Stimulated activated naive CD4-positive, alpha-beta T cell (primary cell): ENCODE measurements at regions not wholly inside any gene's neighbourhood (a gene's known extent, or its start where the extent isn't known, plus 50 kb on each side); places are given as distances from the start of the nearest gene placed in this dataset.
"Not testable (repeated sequence)": the region's sequence is repeated elsewhere in the genome, so short reads cannot be mapped to it uniquely, and the experiment has no call there.

Experiments
- DNase-seq, 6 experiments: peaks; one replicate each; lab custom pipeline; 2025; lab: John Stamatoyannopoulos, UW

DNA sequence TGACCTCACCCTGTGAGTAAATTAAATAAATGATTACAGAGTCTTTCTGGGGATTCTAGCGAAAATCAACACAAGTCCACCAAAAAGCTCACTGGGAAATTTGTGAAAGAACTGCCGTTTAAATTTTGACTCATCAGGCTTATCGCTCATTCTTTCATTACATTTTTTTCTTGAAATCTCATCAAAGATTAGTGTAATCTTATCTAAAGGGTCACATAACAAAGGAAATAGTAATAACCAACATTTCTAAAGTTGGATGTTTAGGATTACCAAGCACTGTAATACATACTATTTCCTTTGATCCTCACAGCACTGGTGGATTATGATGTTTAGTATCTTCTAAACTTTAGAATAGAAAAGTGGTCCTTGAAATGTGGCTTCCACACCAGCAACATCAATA lies 111.1 kb upstream of the CBLB start:
- DNase-seq, result no peak

DNA sequence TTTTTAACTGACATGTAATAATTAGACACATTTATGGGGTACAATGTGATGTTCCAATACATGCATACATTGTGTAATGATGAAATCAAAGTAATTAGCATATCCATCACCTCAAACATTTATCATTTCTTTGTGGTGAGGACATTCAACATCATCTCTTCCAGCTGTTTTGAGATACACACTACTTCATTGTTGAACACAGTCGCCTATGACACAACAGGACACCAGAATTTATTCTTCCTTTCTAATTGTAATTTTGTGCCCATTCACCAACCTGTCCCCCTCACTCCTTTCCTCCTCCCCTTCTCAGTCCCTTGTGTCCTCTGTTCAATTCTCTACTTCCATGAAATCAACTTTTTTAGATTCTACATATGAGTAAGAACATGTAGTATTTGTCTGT lies 113.4 kb upstream of the CBLB start:
- no peak for DNase-seq

DNA sequence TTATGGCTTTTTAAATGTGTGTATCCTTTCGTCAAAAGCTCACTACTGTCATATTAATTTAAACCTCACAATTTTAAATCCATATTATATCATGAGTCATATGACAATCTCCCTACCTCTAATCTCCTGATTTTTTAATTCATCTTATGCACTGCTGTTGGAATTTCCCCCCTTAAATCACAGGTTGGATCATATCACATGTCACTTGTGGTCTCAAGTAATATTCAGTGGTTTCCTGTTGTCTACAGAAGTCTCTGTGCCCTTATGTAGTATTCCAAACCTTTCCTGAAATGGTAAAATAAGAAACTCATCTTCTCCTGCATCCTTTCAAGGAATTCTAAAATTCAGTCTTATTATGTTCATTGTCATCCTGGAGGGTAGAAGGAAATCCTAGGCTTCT lies 116.0 kb upstream of the CBLB start:
- peak in 1 of 6 experiments; percentile 4 for DNase-seq

DNA sequence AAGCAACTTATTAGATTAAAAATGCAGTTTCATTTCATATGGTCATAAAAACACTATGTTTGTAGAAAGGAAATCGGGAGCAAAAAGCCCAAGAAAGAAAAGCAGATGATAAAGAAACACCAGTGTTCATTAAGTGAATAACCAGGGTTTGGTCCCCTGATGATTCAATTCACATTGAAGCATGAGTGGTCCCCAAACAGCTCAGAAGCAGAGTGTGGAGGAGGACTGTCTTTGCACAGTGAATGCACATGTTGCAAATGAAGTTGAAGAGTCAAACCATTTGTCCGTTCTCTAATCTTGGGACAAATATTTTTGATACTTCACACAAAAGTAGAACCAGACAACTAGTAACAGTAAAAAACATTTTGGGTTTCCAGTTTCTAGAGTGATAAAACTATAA lies 117.5 kb upstream of the CBLB start:
- not testable (repeated sequence) for DNase-seq

DNA sequence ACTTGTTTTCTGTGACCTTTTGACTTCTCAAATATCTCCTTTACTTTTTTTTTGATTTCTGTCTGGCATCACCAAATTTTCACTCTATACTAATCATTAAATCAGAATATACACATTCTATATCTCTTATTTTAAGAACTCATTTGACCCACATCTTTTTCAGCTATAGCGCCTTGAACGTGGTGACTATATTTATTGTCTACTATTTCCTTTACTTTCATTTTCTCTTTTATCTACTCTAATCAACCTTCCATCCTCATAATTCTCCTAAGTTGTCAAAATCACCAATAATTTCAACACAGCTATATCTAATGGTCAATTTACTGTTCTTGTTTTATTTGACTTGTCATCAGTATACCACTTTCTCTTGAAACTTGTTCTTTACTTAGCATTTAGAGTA lies 119.0 kb upstream of the CBLB start:
- no peak for DNase-seq

DNA sequence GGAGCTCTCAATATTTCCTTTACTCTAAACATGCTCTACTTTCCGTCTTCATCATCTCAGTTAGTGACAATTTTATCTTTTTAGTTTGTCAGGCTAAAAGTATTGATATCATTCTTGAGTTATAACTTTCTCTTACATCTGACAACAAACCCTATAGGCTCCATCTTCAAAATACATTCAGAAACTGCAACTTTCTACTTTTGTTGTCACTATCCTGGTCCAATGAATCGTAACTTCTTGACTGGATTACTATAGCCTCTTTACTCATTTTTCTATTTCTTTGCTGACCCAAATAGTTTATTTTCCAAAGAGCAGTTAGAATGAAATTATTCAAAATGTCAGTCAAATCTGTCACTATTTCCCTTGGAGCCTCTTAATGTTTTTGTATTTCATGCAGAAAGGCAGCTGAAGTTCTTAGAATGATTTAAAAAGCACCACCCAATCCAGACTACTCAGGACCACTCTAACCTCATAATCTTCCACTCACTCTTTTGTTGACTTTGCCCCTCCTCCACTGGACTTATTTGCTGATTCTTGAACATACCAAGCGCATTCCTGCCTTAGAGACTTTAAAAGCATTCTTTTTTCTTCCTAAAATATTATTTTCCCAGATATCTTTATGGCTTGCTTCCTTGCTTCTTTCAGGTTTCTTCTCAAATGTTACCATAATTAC lies 119.9 kb upstream of the CBLB start:
- no peak for DNase-seq

DNA sequence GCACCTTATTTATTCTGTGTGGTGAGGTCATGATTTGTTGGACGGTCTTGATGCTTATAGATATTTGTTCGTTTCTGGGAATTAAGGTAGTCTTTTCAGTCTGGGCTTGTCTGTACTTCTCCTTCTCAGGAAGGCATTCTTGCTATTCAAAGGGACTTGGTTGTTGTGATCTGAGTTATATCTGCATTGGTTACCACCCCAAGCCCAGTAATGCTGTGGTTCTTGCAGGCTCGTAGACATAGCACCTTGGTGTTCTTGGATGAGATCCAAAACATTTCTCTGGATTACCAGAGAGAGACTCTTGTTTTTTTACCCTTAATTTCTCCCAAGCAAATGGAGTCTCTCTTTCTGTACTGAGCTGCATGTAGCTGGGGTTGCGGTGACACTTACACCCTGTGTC lies 128.0 kb upstream of the CBLB start:
- DNase-seq, result no peak

DNA sequence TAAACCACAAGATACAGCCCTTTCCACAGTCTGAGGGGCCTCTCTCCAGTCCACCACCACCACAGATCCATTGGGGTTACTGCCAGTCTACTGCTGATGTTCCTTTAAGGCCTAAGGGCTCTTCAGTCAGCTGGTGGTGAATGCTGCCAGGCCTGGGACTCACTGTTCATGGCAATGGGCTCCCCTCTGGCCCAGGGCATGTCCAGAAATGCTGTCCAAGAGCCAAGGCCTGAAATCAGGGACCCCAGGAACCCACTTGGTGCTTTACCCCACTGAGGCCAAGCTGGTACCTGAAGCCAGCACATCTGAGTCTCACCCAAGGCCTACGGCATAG lies 128.6 kb upstream of the CBLB start:
- no peak for DNase-seq

DNA sequence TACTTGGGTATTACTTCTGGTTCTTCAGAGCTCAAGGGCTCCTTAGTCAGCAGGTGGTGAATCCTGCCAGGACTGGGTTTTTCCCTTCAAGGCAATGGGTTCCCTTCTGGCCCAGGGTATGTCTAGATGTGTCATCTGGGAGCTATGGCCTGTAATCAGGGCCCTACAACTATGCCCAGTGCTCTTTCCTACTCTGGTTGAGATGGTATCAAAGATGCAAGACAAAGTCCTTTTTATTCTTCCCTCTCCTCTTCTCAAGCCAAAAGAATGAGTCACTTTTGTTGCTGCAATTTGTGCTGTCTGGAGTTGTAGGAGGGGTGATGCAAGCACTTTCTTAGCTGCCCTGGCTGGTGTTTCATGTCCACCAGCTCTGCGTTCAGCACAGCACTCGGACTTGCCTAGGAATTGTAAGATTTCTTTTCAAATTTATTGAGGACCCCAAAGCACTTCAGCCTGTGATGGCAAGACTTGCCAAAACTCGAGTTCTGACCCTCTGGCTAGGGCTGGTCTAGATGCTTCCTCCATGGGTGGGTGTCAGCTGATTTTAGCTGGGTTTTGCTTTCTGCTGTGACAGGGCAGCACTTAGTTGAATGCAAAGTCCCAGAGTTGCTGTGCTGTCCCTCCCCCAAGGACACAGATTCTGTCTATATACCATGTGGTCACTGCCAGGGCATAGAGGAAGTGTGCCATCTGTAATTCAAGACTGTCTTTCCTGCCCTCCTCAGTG lies 129.2 kb upstream of the CBLB start:
- DNase-seq, result no peak

DNA sequence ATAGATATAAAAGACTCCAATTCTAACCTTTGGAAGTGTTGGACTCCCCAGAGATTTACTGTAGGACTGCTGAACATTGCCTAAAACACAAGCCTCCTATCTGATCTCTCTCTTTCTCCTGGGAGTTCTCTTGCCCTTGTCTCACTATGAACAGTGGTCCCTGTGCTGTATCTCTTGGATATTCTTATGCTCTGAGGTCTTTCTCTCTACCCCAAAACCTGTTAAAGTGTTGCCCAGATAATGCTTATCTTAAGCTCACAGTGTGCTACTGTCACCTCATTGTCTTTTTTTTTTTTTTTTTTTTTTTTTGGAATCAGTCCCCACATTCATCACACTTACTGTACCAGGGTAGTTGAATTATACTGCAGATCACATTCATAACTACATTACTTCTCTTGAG lies 131.0 kb upstream of the CBLB start:
- no peak for DNase-seq

DNA sequence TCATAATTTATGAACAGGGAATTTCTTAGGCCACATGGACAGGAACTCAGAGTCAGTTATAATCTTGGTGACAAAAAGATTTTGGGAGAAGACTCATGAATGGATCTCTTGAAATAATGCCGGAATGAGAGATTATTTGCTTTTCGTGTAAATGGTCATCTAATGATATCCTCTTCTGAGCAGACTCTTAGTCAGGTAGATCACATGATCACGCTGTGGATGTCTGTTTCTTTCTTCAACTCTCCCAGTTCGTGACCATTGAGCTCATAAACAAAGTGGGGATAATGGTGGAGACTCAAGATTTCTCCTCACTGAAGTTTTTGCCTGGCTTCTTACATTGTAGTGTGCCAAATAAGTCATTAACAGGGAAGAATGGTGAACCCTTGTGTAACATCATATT lies 133.1 kb upstream of the CBLB start:
- no peak for DNase-seq

DNA sequence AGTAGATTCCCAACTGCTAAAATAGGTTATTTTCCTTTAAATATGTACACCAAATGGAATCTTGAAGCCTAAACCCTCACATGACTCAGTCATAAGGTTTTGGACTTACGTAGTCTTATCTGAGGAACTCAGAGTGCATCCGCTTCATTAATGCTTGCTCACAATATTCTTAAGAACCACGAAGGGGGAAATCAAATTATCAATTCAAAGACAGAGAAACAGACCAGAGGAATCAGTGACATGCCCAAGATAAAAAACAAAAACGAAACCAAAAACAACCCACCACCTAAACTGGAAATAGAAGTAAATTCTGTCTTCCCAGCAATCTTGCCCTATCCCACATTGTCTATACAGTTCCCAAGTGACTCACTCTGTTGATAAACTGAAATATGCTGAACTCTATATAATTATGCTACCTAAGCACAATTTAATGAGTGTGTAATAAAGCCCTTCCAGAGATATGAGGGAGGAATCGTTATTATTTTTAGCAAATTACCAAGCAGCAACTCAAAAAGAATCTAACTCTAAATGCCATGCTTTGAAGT lies 135.4 kb upstream of the CBLB start:
- DNase-seq, result no peak

DNA sequence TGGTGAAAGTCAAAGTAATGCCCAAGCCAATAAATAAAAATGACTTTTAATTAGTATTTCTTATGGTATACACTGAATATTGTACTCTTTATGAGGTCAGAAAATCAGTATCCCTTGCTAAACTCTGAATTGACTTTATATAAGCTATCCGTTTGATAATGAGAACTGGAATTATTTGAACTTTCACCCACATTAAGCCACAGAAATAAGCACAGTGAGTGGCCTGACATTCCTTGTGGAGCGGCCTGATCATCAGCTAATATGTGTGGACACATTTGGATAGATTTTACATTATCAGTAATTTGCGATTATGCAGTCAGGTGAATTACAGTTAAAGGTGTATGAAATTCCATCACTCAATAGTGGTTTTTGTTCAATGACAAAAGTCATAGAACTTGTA lies 136.0 kb upstream of the CBLB start:
- DNase-seq, result no peak

DNA sequence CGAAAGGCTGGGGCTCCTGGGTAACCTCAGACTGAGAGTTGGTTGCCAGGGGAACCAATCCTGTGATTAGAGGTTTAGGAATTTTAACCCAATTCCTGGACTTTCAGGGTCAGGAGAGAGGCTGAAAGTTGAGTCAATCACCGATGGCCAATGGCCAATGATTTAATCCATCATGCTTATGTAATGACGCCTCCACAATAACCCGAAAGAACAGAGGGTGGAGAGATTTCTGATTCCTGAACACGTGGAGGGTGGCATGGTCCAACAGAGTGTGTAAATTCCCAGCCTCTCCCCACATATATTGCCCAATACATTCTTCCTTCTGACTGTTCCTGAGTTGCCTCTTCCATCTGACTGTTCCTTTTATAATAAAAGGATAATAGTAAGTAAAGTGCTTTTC lies 137.2 kb upstream of the CBLB start:
- no peak for DNase-seq

DNA sequence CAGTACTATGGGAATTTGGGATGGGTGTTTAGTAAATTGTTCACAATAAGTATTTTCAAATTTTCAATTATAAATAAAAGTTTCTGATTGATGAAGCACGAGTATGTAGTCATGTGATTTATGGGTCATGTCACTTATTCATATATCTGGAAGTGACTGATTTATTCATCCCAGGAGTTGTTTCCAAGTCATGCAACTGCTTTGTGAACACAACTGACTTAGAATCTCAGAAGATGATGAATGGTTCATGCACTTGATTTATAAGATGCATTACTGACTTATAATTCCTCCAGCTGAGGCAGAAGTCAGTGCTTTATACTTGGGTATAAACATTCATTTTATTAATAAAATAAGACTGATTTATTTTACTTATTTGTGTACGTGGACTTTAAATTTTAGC lies 137.8 kb upstream of the CBLB start:
- no peak for DNase-seq

DNA sequence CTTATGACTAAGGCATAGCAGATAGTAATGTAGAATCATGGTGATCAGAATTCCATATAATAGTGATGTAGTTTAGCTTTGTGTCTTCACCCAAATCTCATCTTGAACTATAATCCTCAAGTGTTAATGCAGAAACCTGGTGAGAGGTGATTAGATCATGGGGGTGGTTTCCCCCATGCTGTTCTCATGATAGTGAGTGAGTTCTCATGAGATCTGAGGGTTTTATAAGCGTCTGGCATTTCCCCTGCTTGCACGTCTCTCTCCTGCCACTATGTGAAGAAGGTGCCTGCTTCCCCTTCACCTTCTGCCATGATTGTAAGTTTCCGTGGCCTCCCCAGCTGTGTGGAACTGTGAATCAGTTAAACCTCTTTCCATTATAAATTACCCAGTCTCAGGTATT lies 138.7 kb upstream of the CBLB start:
- no peak for DNase-seq

DNA sequence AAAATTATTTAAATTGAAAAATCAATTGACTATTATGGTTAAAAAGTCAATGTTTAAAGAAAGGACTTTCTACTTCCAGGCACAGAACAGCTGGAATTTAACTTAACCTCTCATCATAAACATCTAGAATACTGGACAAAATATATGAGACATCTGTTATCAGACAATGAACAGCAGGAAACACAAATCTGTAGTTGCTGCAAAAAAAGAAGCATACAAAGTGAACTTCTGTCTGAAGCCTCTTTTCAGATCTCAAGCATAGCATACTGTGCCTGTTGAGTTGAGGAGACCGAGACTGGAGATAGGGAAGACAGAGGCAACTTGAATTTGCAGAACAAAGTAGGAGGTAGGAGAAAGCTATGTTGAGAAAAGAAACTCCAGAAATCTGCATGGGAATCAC lies 140.0 kb upstream of the CBLB start:
- no peak for DNase-seq

DNA sequence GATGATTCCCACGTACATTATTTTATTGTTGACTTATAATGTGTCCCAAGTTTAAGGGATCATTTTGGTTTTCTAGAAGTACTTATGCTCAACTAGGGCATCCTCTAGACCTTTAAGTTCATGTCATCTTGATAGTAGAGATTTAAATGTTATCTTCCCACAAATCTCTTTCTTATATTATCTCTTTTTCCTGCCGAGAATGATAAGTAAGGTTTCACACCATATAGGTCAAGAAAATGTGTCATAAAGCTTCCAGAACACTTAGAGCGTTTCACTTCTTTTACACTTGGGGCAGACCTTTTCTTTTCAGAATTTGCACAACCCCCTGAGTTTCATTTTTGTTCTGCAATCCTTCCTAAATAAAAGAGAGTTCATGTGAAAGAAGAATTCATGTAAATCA lies 142.0 kb upstream of the CBLB start:
- DNase-seq, result no peak

DNA sequence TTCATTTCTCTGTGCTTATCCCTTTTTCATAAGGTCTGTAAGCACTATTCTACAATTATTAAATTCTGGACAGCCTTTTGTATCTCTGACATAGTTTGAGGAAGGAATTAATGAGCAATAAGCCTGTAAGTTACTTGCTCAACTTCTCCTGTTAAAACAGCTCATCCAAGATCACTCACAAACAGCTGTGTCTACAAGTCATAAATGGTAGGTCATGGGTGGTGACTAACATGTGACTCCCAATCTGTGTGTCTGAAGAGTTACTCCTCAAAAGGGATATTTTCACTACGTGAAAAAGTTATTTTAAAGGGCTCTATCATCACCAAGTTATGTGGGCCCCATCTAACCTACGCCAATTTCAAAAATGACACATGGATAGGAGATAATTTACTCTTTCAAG lies 145.2 kb upstream of the CBLB start:
- DNase-seq, result no peak

DNA sequence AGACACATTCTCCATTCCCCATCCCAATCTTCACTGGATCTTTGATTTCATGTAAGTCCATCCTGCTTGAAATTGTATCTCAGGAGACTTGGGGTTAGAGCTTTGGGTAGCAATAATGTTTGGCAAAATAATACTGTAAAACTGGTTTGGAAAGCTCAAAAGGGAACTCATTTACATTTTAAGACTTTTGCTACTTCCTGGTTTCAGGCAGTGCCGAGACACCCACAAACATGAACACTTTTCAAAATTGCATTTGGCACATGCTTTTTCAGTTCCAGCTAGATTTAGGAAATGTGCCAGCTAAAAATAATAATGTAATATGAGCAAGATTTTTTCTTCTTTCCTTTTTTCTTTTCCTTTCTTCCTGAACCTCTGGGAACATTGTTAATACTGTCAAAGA lies 145.7 kb upstream of the CBLB start:
- DNase-seq, result no peak

DNA sequence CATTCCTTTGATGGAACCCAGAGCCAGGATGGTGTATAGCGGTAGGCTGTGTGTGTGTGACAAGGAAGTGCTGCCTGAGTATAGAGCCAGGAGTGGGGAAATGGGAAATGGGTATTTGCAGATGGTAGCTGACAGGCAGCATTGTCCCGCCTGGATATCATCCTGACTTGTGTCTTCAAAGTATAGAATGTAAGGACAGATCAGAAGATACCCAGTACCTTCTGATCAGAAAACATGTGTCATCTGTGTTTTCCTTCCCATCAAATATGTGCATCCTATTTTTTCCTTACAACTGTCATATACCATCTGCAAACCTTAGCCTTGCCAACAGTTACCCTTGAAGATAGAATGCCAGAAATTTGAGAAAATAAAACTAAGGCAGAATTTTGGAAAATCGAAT lies 146.2 kb upstream of the CBLB start:
- no peak for DNase-seq

DNA sequence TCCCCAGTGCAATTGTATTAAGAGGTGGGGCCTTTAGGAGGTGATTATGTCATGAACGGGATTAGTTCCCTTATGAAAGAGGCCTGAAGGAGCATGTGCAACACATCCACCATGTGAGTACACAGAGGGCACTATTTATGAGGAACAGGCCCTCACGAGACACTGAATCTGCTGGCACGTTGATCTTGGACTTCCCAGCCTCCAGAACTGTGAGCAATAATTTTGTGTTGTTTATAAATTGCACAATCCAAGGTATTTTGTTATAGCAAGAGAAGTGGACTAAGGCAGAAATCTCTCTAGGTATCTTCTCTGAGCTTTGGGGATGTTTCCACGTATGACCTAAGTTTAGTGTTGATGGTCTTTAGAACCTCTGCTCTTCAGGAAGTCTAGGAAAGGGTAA lies 149.3 kb upstream of the CBLB start:
- no peak for DNase-seq

DNA sequence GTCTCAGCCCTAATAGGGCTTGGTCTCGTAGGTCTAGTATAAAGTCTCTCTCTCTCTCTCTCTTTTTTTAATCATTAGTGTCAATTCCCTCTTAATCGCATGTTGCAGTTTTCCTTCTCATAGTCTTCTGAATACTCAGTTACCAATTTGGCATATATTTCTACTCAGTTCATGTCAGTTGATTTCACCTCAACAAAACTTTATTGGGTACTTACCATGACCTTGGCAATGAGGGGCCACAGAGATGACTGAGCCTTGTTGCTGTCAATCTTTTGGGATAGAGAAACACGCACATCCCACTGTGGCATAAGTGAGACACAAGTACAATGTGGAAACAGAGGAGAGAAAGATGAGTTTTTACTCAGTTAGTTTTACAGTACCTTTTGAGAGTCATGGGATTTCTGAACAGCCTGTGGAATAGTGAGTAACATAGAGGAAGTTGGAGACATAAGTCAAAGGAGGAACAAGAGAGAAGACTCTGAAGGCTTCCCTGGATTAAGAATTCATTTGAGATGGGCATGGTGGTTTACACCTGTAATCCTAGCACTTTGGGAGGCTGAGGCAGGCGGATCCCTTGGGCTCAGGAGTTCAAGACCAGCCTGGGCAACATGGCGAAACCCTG lies 150.2 kb upstream of the CBLB start:
- DNase-seq, result no peak

DNA sequence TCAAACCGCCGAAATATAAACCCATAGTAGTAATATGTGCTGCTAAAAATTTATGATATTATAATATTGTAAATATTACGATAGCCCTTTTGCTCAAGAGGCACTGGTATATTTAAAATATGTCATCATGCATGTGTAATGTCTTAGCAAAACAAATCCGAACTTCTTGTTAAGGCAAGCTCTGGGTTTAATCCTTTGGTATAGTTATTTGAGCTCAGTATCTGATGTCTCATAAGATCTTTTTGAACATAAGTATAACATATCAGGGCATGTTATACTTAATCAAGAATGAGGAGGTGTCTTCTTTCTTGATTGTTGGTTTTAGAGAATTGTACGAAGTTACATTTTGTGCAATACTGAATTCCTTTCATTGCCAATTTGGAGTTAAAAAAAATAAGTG lies 154.1 kb upstream of the CBLB start:
- no peak for DNase-seq
